Dedifferentiated amniotic fluid mesenchymal stem cell (primary cell): ENCODE measurements at regions not wholly inside any gene's neighbourhood (a gene's known extent, or its start where the extent isn't known, plus 50 kb on each side); places are given as distances from the start of the nearest gene placed in this dataset.

Experiments used
- DNase-seq: peaks from one replicate; pipeline ENCODE4 v3.0.0-alpha.2; 2016; ENCODE audit errors: extremely low spot score

GRCh38 chr4:116438417-116438816, 647.0 kb downstream of the TRAM1L1 start:
- DNase-seq, result no peak

GRCh38 chr4:116427666-116428065, 657.7 kb downstream of the TRAM1L1 start:
- no peak for DNase-seq

- no peak for DNase-seq
Observed at GRCh38 chr4:116413222-116413621, 672.2 kb downstream of the TRAM1L1 start.

- no peak for DNase-seq
Observed at GRCh38 chr4:116401293-116401692, 684.1 kb downstream of the TRAM1L1 start.

- DNase-seq, result no peak
Observed at GRCh38 chr4:116400480-116400879, 684.9 kb downstream of the TRAM1L1 start.

- DNase-seq, result no peak
Observed at GRCh38 chr4:116397714-116398113, 687.7 kb downstream of the TRAM1L1 start.

- DNase-seq, result no peak
Observed at GRCh38 chr4:116397291-116397690, 688.1 kb downstream of the TRAM1L1 start.

- no peak for DNase-seq
Observed at GRCh38 chr4:116395408-116395807, 690.0 kb downstream of the TRAM1L1 start.

- no peak for DNase-seq
Observed at GRCh38 chr4:116391020-116391419, 694.4 kb downstream of the TRAM1L1 start.

GRCh38 chr4:116389139-116389538, 696.2 kb downstream of the TRAM1L1 start:
- DNase-seq, result no peak

GRCh38 chr4:116387937-116388474, 697.4 kb downstream of the TRAM1L1 start:
- DNase-seq, result no peak

- no peak for DNase-seq
Observed at GRCh38 chr4:116386856-116387255, 698.5 kb downstream of the TRAM1L1 start.

GRCh38 chr4:116385583-116385982, 699.8 kb downstream of the TRAM1L1 start:
- DNase-seq, result no peak

- no peak for DNase-seq
Observed at GRCh38 chr4:116374815-116375214, 710.6 kb downstream of the TRAM1L1 start.

GRCh38 chr4:116362583-116362982, 722.8 kb downstream of the TRAM1L1 start:
- DNase-seq, result no peak

- DNase-seq, result no peak
Observed at GRCh38 chr4:116361790-116362189, 723.6 kb downstream of the TRAM1L1 start.

GRCh38 chr4:116358633-116359222, 726.6 kb downstream of the TRAM1L1 start:
- DNase-seq, result peak; percentile 78

GRCh38 chr4:116357758-116358157, 727.6 kb downstream of the TRAM1L1 start:
- DNase-seq, result no peak

- no peak for DNase-seq
Observed at GRCh38 chr4:116346750-116347149, 738.6 kb downstream of the TRAM1L1 start.

- DNase-seq, result no peak
Observed at GRCh38 chr4:116343809-116344208, 741.6 kb downstream of the TRAM1L1 start.

- DNase-seq, result no peak
Observed at GRCh38 chr4:116342143-116342542, 743.2 kb downstream of the TRAM1L1 start.

GRCh38 chr4:116332508-116332907, 752.9 kb downstream of the TRAM1L1 start:
- no peak for DNase-seq

- DNase-seq, result no peak
Observed at GRCh38 chr4:116328261-116328860, 757.0 kb downstream of the TRAM1L1 start.

- DNase-seq, result no peak
Observed at GRCh38 chr4:116323606-116324005, 761.8 kb downstream of the TRAM1L1 start.
